H9 (cell line): ENCODE measurements at regions not wholly inside any gene's neighbourhood (a gene's known extent, or its start where the extent isn't known, plus 50 kb on each side); places are given as distances from the start of the nearest gene placed in this dataset.

Source experiments
- DNase-seq: peaks from one replicate; pipeline ENCODE4 v3.0.0-alpha.2; 2017
- H2AFZ ChIP-seq: one replicate; pipeline ENCODE4 v1.6.1; 2013; ENCODE audit warnings: mild to moderate bottlenecking, low read length, control low read depth, moderate library complexity
- H2AK5ac ChIP-seq: 2 replicates; pipeline ENCODE4 v1.6.1; 2013; ENCODE audit warnings: low read length, control low read depth, mixed read lengths; ENCODE audit not compliant: insufficient read length
- H2BK120ac ChIP-seq: one replicate; pipeline ENCODE4 v1.6.1; 2013; ENCODE audit warnings: low read depth, mild to moderate bottlenecking, low read length, control low read depth, inconsistent platforms; ENCODE audit not compliant: poor library complexity, severe bottlenecking
- H2BK12ac ChIP-seq: 2 replicates; pipeline ENCODE4 v1.6.1; 2013; ENCODE audit warnings: low read length, control low read depth, mixed read lengths, low read depth; ENCODE audit not compliant: insufficient read length
- H2BK15ac ChIP-seq: 2 replicates; pipeline ENCODE4 v1.6.1; 2013; ENCODE audit warnings: low read depth, low read length, control low read depth
- H2BK20ac ChIP-seq: one replicate; pipeline ENCODE4 v1.6.1; 2013; ENCODE audit warnings: low read depth, mild to moderate bottlenecking, low read length, control low read depth, inconsistent platforms; ENCODE audit not compliant: poor library complexity, severe bottlenecking
- H2BK5ac ChIP-seq: 2 replicates; pipeline ENCODE4 v1.6.1; 2013; ENCODE audit warnings: low read length, control low read depth, mixed read lengths; ENCODE audit not compliant: insufficient read length
- H3K14ac ChIP-seq: 2 replicates; pipeline ENCODE4 v1.6.1; 2013; ENCODE audit warnings: low read length, control low read depth; ENCODE audit not compliant: insufficient read depth
- H3K18ac ChIP-seq: 2 replicates; pipeline ENCODE4 v1.6.1; 2013; ENCODE audit warnings: low read depth, mild to moderate bottlenecking, mixed read lengths, low read length, control low read depth; ENCODE audit not compliant: insufficient read length
- H3K23ac ChIP-seq: 2 replicates; pipeline ENCODE4 v1.6.1; 2013; ENCODE audit warnings: low read length, control low read depth, mixed read lengths, low read depth; ENCODE audit not compliant: insufficient read length
- H3K23me2 ChIP-seq: 2 replicates; pipeline ENCODE4 v1.6.1; 2013; ENCODE audit warnings: low read depth, mild to moderate bottlenecking, mixed read lengths, low read length, control low read depth; ENCODE audit not compliant: insufficient read length, poor library complexity, severe bottlenecking
- H3K27ac ChIP-seq: 2 replicates; pipeline ENCODE4 v1.5.1; 2013; ENCODE audit warnings: low read length, control low read depth, mixed read lengths, low read depth; ENCODE audit not compliant: insufficient read length
- H3K27me3 ChIP-seq: 2 replicates; pipeline ENCODE4 v1.6.1; 2013; ENCODE audit warnings: low read length, control low read depth, inconsistent platforms; ENCODE audit not compliant: insufficient read depth
- H3K4ac ChIP-seq: 2 replicates; pipeline ENCODE4 v1.6.1; 2013; ENCODE audit warnings: low read depth, mild to moderate bottlenecking, control low read depth, inconsistent platforms, low read length, moderate library complexity
- H3K4me1 ChIP-seq: 2 replicates; pipeline ENCODE4 v1.6.1; 2013; ENCODE audit warnings: low read length, control low read depth, inconsistent platforms; ENCODE audit not compliant: insufficient read depth
- H3K4me2 ChIP-seq: 2 replicates; pipeline ENCODE4 v1.6.1; 2013; ENCODE audit warnings: low read length, control low read depth, mixed read lengths; ENCODE audit not compliant: insufficient read length, insufficient read depth
- H3K56ac ChIP-seq: 2 replicates; pipeline ENCODE4 v1.6.1; 2013; ENCODE audit warnings: low read depth, mild to moderate bottlenecking, mixed read lengths, low read length, control low read depth; ENCODE audit not compliant: insufficient read length
- H3K79me1 ChIP-seq: 2 replicates; pipeline ENCODE4 v1.6.1; 2013; ENCODE audit warnings: low read depth, mild to moderate bottlenecking, moderate library complexity, low read length, control low read depth, inconsistent platforms; ENCODE audit not compliant: insufficient read depth, poor library complexity, severe bottlenecking
- H3K79me2 ChIP-seq: 2 replicates; pipeline ENCODE4 v1.6.1; 2013; ENCODE audit warnings: low read length, control low read depth, inconsistent platforms; ENCODE audit not compliant: insufficient read depth
- H3K9ac ChIP-seq: 2 replicates; pipeline ENCODE4 v1.6.1; 2013; ENCODE audit warnings: low read length, control low read depth, mixed read lengths; ENCODE audit not compliant: insufficient read length; ENCODE audit errors: extremely low read depth
- H3K9me3 ChIP-seq: one replicate; pipeline ENCODE4 v1.6.1; 2013; ENCODE audit warnings: low read depth, low read length, inconsistent platforms; ENCODE audit not compliant: control insufficient read depth
- H3T11ph ChIP-seq: one replicate; pipeline ENCODE4 v1.6.1; 2013; ENCODE audit warnings: mild to moderate bottlenecking, low read length, control low read depth, inconsistent platforms
- H4K20me1 ChIP-seq: one replicate; pipeline ENCODE4 v1.6.1; 2013; ENCODE audit not compliant: control insufficient read depth, insufficient read length, insufficient read depth
- H4K5ac ChIP-seq: 2 replicates; pipeline ENCODE4 v1.6.1; 2013; ENCODE audit warnings: low read depth, mild to moderate bottlenecking, mixed read lengths, low read length, control low read depth; ENCODE audit not compliant: insufficient read length
- H4K8ac ChIP-seq: replicated peaks from 2 replicates; pipeline ENCODE4 v1.6.1; 2013; ENCODE audit warnings: low read length, control low read depth, mixed read lengths, low read depth; ENCODE audit not compliant: insufficient read length
- H4K91ac ChIP-seq: 2 replicates; pipeline ENCODE4 v1.6.1; 2013; ENCODE audit warnings: low read depth, mild to moderate bottlenecking, moderate library complexity, mixed read lengths, low read length, control low read depth; ENCODE audit not compliant: insufficient read length
- H3K27ac Mint-ChIP-seq, 3 experiments: 2 replicates in 2 of 3; 3 replicates in 1 of 3; pipeline ENCODE4 v1.8.0; 2020 to 2021; ENCODE audit warnings: mixed read lengths in 3 of 3, mild to moderate bottlenecking in 1 of 3, moderate library complexity in 1 of 3
- H3K27me3 Mint-ChIP-seq: 2 replicates; pipeline ENCODE4 v1.8.0; 2021; ENCODE audit warnings: low read depth, mild to moderate bottlenecking, moderate library complexity, mixed read lengths
- H3K36me3 Mint-ChIP-seq, 3 experiments: 2 replicates in 2 of 3; 3 replicates in 1 of 3; pipeline ENCODE4 v1.8.0; 2020 to 2021; ENCODE audit warnings: low read depth in 3 of 3, mixed read lengths in 3 of 3; ENCODE audit not compliant: insufficient read depth in 1 of 3
- H3K4me1 Mint-ChIP-seq, 2 experiments: 2 replicates each; pipeline ENCODE4 v1.8.0; 2020; ENCODE audit warnings: mixed read lengths in 2 of 2
- H3K4me3 Mint-ChIP-seq, 2 experiments: 2 replicates in 1 of 2; 3 replicates in 1 of 2; pipeline ENCODE4 v1.8.0; 2020 to 2021; ENCODE audit warnings: mild to moderate bottlenecking in 2 of 2, mixed read lengths in 2 of 2, moderate library complexity in 1 of 2
- H3K9me3 Mint-ChIP-seq, 2 experiments: 2 replicates in 1 of 2; 3 replicates in 1 of 2; pipeline ENCODE4 v1.8.0; 2020; ENCODE audit warnings: mild to moderate bottlenecking in 2 of 2, mixed read lengths in 2 of 2, moderate library complexity in 1 of 2
- WGBS: extraction: QIAGEN DNeasy Blood & Tissue Kit; methylation state at CpG from one replicate; pipeline ENCODE4 v1.1.7; 2013; ENCODE audit warnings: missing lambda C conversion rate, low lambda C conversion rate, mixed read lengths; ENCODE audit not compliant: insufficient read length; ENCODE audit errors: extremely low coverage; 5-methylcytosine and 5-hydroxymethylcytosine counted together
- TF ChIP-seq, protein P1 (sequence below): fragments of 200-600 bp; sonication (generic); conservative IDR thresholded peaks from 3 replicates; pipeline ENCODE4 v1.8.0; 2021; ENCODE audit warnings: antibody characterized with exemption, mild to moderate bottlenecking

DNA sequence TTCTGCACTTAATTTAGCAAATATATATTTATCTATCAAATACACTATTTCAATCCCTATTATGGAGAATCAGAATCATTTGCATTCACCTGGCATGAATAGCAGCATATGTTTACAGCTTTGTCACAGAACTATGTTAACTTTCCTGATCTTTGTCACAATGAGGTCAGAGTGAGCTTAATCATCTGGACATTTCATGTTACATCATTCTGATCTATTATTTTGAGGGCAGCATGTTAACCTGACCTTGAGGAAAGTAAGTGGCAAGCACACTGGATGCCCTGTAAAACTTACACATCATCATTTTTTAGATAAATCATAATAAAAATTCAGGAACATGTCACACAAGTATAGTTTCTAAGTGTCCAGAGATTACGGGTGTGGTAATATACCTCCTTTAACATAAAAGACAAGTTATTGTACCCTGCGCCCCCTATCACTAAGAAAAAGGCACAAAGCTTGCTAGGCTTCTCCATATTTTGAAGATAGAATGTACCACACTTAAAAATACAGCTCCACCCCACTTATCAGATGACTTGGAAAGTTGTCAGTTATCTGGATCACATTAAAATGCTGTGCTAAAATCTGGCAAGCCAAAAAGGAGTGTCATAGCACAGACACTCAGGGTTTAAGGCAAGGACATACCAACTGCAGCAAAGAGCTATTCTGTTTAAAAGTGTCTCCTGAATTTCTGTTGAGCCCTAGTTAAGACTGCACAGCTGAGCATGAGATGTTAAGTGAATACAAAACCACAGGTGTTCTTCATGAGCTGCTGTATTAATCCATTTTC is 182.7 kb upstream of the FAT4 start:
- no CpG with 5 or more reads among the region's 2 CpGs for WGBS
- H3K79me2 ChIP-seq: no peaks in the 10 kb centered on the region
- H3K4me1 ChIP-seq: no peaks in the 10 kb centered on the region
- H3K4me2 ChIP-seq: no peak overlapping the region
- no peak overlapping the region for H3K56ac ChIP-seq
- no peak overlapping the region for H2BK5ac ChIP-seq
- no peak overlapping the region for H2BK12ac ChIP-seq
- H3K4me3 Mint-ChIP-seq: no peak overlapping the region
- no peaks in the 10 kb centered on the region for H4K20me1 ChIP-seq
- peaks cover 5 to 7% of the 10 kb centered on the region in 2 experiments; a peak in 3 of 4 replicates for H3K4me1 Mint-ChIP-seq
- H3K27me3 ChIP-seq: no peaks in the 10 kb centered on the region
- no peaks in the 10 kb centered on the region for H3K9me3 ChIP-seq
- H3K27ac Mint-ChIP-seq: no peak overlapping the region
- H3K79me1 ChIP-seq: no peaks in the 10 kb centered on the region
- H3K27me3 Mint-ChIP-seq: no peaks in the 10 kb centered on the region
- H3K14ac ChIP-seq: no peak overlapping the region
- no peak overlapping the region for H2AK5ac ChIP-seq
- H2BK20ac ChIP-seq: no peak overlapping the region
- H2BK15ac ChIP-seq: no peak overlapping the region
- no peak overlapping the region for H3T11ph ChIP-seq
- H3K18ac ChIP-seq: no peak overlapping the region
- no peak overlapping the region for H4K91ac ChIP-seq
- no peaks in the 10 kb centered on the region for H3K36me3 Mint-ChIP-seq
- no peak overlapping the region for H3K23ac ChIP-seq
- no peak overlapping the region for H2AFZ ChIP-seq
- H3K9ac ChIP-seq: no peak overlapping the region
- no peak for DNase-seq
- H2BK120ac ChIP-seq: no peak overlapping the region
- no peak overlapping the region for H3K27ac ChIP-seq
- no peaks in the 10 kb centered on the region for H3K23me2 ChIP-seq
- H4K8ac ChIP-seq: no peak overlapping the region
- no peak overlapping the region for H4K5ac ChIP-seq
- no peak overlapping the region for H3K4ac ChIP-seq
- TF ChIP-seq, protein P1, sequence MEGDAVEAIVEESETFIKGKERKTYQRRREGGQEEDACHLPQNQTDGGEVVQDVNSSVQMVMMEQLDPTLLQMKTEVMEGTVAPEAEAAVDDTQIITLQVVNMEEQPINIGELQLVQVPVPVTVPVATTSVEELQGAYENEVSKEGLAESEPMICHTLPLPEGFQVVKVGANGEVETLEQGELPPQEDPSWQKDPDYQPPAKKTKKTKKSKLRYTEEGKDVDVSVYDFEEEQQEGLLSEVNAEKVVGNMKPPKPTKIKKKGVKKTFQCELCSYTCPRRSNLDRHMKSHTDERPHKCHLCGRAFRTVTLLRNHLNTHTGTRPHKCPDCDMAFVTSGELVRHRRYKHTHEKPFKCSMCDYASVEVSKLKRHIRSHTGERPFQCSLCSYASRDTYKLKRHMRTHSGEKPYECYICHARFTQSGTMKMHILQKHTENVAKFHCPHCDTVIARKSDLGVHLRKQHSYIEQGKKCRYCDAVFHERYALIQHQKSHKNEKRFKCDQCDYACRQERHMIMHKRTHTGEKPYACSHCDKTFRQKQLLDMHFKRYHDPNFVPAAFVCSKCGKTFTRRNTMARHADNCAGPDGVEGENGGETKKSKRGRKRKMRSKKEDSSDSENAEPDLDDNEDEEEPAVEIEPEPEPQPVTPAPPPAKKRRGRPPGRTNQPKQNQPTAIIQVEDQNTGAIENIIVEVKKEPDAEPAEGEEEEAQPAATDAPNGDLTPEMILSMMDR: no peak
- no peaks in the 10 kb centered on the region for H3K9me3 Mint-ChIP-seq
